ENCODE measurements at regions not wholly inside any gene's neighbourhood (a gene's known extent, or its start where the extent isn't known, plus 50 kb on each side); places are given as distances from the start of the nearest gene placed in this dataset.

DNA sequence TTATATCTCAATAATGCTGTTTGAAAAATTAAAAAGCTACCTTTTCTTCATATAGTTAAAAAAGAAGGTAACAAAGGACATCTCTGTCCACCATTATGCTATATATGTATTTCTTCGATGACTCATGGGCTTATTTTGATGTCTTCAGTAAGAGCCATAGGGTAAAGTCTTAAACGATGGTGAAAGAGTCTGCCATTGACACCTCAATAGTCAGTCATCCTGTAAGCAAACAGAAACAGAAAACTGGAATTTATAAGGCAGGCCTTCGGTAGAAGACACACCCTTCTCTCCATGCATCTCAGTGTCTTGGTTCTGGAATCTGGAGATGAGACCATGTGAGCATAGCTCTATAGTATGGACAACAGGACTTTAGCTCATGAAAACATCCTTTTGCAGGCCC, 87.0 kb upstream of the ZNF462 start:
- TF ChIP-seq, protein P1, sequence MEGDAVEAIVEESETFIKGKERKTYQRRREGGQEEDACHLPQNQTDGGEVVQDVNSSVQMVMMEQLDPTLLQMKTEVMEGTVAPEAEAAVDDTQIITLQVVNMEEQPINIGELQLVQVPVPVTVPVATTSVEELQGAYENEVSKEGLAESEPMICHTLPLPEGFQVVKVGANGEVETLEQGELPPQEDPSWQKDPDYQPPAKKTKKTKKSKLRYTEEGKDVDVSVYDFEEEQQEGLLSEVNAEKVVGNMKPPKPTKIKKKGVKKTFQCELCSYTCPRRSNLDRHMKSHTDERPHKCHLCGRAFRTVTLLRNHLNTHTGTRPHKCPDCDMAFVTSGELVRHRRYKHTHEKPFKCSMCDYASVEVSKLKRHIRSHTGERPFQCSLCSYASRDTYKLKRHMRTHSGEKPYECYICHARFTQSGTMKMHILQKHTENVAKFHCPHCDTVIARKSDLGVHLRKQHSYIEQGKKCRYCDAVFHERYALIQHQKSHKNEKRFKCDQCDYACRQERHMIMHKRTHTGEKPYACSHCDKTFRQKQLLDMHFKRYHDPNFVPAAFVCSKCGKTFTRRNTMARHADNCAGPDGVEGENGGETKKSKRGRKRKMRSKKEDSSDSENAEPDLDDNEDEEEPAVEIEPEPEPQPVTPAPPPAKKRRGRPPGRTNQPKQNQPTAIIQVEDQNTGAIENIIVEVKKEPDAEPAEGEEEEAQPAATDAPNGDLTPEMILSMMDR (IDR thresholded peaks at IDR 0.05; ENCODE audit: control extremely low read depth, extremely low read depth) = no peak
- WGBS, 2 donors = 91 to 93% methylated on average over 3 of the region's 3 CpGs
- H3K9ac ChIP-seq (ENCODE audit: insufficient read depth in 1 of 2, low read length in 2 of 2) = no peak overlapping the region
- H3K36me3 ChIP-seq (ENCODE audit: control insufficient read depth in 4 of 4, insufficient read depth in 4 of 4, low read length in 4 of 4) = no peaks in the 10 kb centered on the region
- no peaks in the 10 kb centered on the region for H3K9me3 ChIP-seq (ENCODE audit: control insufficient read depth in 4 of 4, insufficient read depth in 3 of 4, low read length in 3 of 4)
- H3K27ac ChIP-seq (ENCODE audit: low read depth in 1 of 2, low read length in 1 of 2) = no peak overlapping the region
- DNase-seq (no peak), ATAC-seq (ENCODE audit: insufficient read depth, low FRiP score) (no peak)
- H3K27me3 ChIP-seq (ENCODE audit: control insufficient read depth in 3 of 3, insufficient read depth in 3 of 3, low read length in 2 of 3) = no peaks in the 10 kb centered on the region
- peaks cover 0 to 5% (median 3%) of the 10 kb centered on the region in 5 donors for H3K4me1 ChIP-seq (ENCODE audit: control insufficient read depth in 5 of 5, insufficient read depth in 5 of 5, low read length in 5 of 5)
- no peak overlapping the region for H3K4me3 ChIP-seq

- no peak overlapping the region for H3K9ac ChIP-seq (ENCODE audit: insufficient read depth in 1 of 2, low read length in 2 of 2)
- no peak overlapping the region for H3K4me3 ChIP-seq
- ATAC-seq (ENCODE audit: insufficient read depth, low FRiP score) (no peak), DNase-seq (no peak)
- no peak overlapping the region for H3K27ac ChIP-seq (ENCODE audit: low read depth in 1 of 2, low read length in 1 of 2)
- no peaks in the 10 kb centered on the region for H3K36me3 ChIP-seq (ENCODE audit: control insufficient read depth in 4 of 4, insufficient read depth in 4 of 4, low read length in 4 of 4)
- H3K9me3 ChIP-seq (ENCODE audit: control insufficient read depth in 4 of 4, insufficient read depth in 3 of 4, low read length in 3 of 4) = no peaks in the 10 kb centered on the region
- no peaks in the 10 kb centered on the region for H3K27me3 ChIP-seq (ENCODE audit: control insufficient read depth in 3 of 3, insufficient read depth in 3 of 3, low read length in 2 of 3)
- H3K4me1 ChIP-seq (ENCODE audit: control insufficient read depth in 5 of 5, insufficient read depth in 5 of 5, low read length in 5 of 5) = peaks cover 0 to 3% (median 0%) of the 10 kb centered on the region in 5 donors
- TF ChIP-seq, protein P1 (IDR thresholded peaks at IDR 0.05; ENCODE audit: control extremely low read depth, extremely low read depth) = no peak
These were observed 83.2 kb upstream of the ZNF462 start for GRCh38 chr9:106779796-106780195.

DNA sequence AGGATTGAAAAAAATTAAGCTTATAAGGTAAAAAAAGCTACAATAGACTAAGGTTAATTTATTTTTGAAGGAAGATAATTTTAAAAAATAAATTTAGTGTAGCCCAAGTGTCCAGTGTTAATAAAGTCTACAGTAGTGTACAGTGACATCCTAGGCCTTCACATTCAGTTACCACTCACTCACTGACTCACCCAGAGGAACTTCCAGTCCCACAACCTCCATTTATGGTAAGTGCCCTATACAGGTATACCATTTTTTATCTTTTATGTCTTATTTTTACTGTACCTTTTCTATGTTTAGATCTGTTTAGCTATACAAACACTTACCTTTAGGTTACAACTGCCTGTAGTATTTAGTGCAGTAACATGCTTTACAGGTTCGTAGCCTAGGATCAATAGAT, 79.8 kb upstream of the ZNF462 start:
- Histone ChIP-seq H3K9me3 (ENCODE audit: control insufficient read depth in 4 of 4, insufficient read depth in 3 of 4, low read length in 3 of 4) (no peaks in the 10 kb centered on the region), H3K36me3 (ENCODE audit: control insufficient read depth in 4 of 4, insufficient read depth in 4 of 4, low read length in 4 of 4) (no peaks in the 10 kb centered on the region), H3K27ac (ENCODE audit: low read depth in 1 of 2, low read length in 1 of 2) (no peak overlapping the region), H3K4me1 (ENCODE audit: control insufficient read depth in 5 of 5, insufficient read depth in 5 of 5, low read length in 5 of 5) (no peaks in the 10 kb centered on the region), H3K4me3 (no peak overlapping the region), H3K27me3 (ENCODE audit: control insufficient read depth in 3 of 3, insufficient read depth in 3 of 3, low read length in 2 of 3) (no peaks in the 10 kb centered on the region), H3K9ac (ENCODE audit: insufficient read depth in 1 of 2, low read length in 2 of 2) (no peak overlapping the region)
- TF ChIP-seq, protein P1 (IDR thresholded peaks at IDR 0.05; ENCODE audit: control extremely low read depth, extremely low read depth) = no peak
- DNase-seq = no peak
- ATAC-seq (ENCODE audit: insufficient read depth, low FRiP score) = no peak
- WGBS, 2 donors = 92 to 96% methylated on average over 1 of the region's 1 CpG

- ATAC-seq (ENCODE audit: insufficient read depth, low FRiP score) (no peak), DNase-seq (no peak)
- Histone ChIP-seq H3K4me3 (no peak overlapping the region), H3K36me3 (ENCODE audit: control insufficient read depth in 4 of 4, insufficient read depth in 4 of 4, low read length in 4 of 4) (no peaks in the 10 kb centered on the region), H3K9ac (ENCODE audit: insufficient read depth in 1 of 2, low read length in 2 of 2) (no peak overlapping the region), H3K27ac (ENCODE audit: low read depth in 1 of 2, low read length in 1 of 2) (no peak overlapping the region), H3K27me3 (ENCODE audit: control insufficient read depth in 3 of 3, insufficient read depth in 3 of 3, low read length in 2 of 3) (no peaks in the 10 kb centered on the region), H3K4me1 (ENCODE audit: control insufficient read depth in 5 of 5, insufficient read depth in 5 of 5, low read length in 5 of 5) (no peaks in the 10 kb centered on the region), H3K9me3 (ENCODE audit: control insufficient read depth in 4 of 4, insufficient read depth in 3 of 4, low read length in 3 of 4) (no peaks in the 10 kb centered on the region)
- WGBS, 2 donors = 79 to 85% methylated on average over 3 of the region's 3 CpGs
- TF ChIP-seq, protein P1 (IDR thresholded peaks at IDR 0.05; ENCODE audit: control extremely low read depth, extremely low read depth) = no peak
These were observed 78.9 kb upstream of the ZNF462 start for GRCh38 chr9:106784076-106784475.
